Heart right ventricle (tissue), 16 donors: ENCODE measurements at regions not wholly inside any gene's neighbourhood (a gene's known extent, or its start where the extent isn't known, plus 50 kb on each side); places are given as distances from the start of the nearest gene placed in this dataset.

Source experiments
- ATAC-seq, 8 donors: fragments of 200-7000 bp; cut with Tn5 transposase; one replicate each; pipeline ENCODE4 v1.9.1; 2020; ENCODE audit warnings: mild to moderate bottlenecking in 8 of 8, moderate library complexity in 8 of 8, moderate number of reproducible peaks in 1 of 8
- DNase-seq, 2 donors: peaks; one replicate each; pipeline ENCODE4 v3.0.0-alpha.2; 2020
- H3K27ac ChIP-seq, 10 donors: fragments of 200-600 bp; sonication (generic) in 2 of 10; one replicate each; pipeline versions ENCODE4 v1.5.0 to v1.8.0; 2020 to 2022; ENCODE audit warnings: mild to moderate bottlenecking in 3 of 10
- H3K27me3 ChIP-seq, 7 donors: fragments of 200-600 bp; one replicate each; pipeline ENCODE4 v1.8.0; 2021 to 2022; ENCODE audit warnings: mild to moderate bottlenecking in 2 of 7
- H3K36me3 ChIP-seq, 9 donors: fragments of 200-600 bp; sonication (generic) in 1 of 9; one replicate each; pipeline versions ENCODE4 v1.5.0 to v1.8.0; 2020 to 2022; ENCODE audit warnings: mild to moderate bottlenecking in 2 of 9
- H3K4me1 ChIP-seq, 9 donors: fragments of 200-600 bp; sonication (generic) in 1 of 9; one replicate each; pipeline versions ENCODE4 v1.5.0 to v1.8.0; 2020 to 2022; ENCODE audit warnings: mild to moderate bottlenecking in 4 of 9
- H3K4me3 ChIP-seq, 10 donors: fragments of 200-600 bp; sonication (generic) in 2 of 10; one replicate each; pipeline versions ENCODE4 v1.5.0 to v1.8.0; 2020 to 2022; ENCODE audit warnings: mild to moderate bottlenecking in 7 of 10, moderate library complexity in 2 of 10
- H3K9me3 ChIP-seq, 11 donors: fragments of 200-600 bp in 10 of 11; sonication (generic) in 2 of 11; one replicate each; pipeline versions ENCODE4 v1.5.0 to v1.8.0; 2013 to 2022; ENCODE audit warnings: mild to moderate bottlenecking in 2 of 11, control low read depth in 1 of 11, moderate library complexity in 1 of 11
- WGBS, 2 donors: extraction: QIAGEN DNeasy Blood & Tissue Kit; methylation state at CpG; one replicate each; pipeline ENCODE4 v1.1.7; 2013; ENCODE audit warnings: inconsistent platforms in 1 of 2; 5-methylcytosine and 5-hydroxymethylcytosine counted together
- intact Hi-C, 10 donors: fragments of 100-400 bp; cut with DNase I; formaldehyde crosslinking; loops; one replicate each; pipeline versions ENCODE4 v1.11.1 to v1.14.2; 2022
- TF ChIP-seq, protein P1 (sequence below), 9 donors: fragments of 200-600 bp; sonication (generic) in 2 of 9; IDR thresholded peaks; one replicate each; pipeline versions ENCODE4 v1.5.0 to v1.8.0; 2021 to 2022; ENCODE audit warnings: antibody characterized with exemption in 9 of 9, mild to moderate bottlenecking in 5 of 9, moderate library complexity in 1 of 9
- donor health status: Arrhythmogenic right ventricular cardiomyopathy.
- donor health status: ischemic (EF 13 %, LVEDD 7.1; RV severe dilation, severe dysfunction).
- donor health status: healthy with polysubstance abuse.
- donor health status: DM: no; HTN: yes; CAD: no.
- donor health status: DM: no; HTN: no; CAD: no.
- donor health status: ischemic (EF 25% LVEDD 6.9; RV normal size, moderate dysfunction).
- donor health status: ischemic (EF 25% LVEDD 5.7; RV mildly dilated, moderate dysfunction).
- donor health status: healthy.
- donor health status: DM: yes; HTN: yes; CAD: no.
- donor health status: Ischemic cardiomyopathy.
- donor health status: ischemic (EF 35%, LVEDD 5.7; RV mildly dilated, moderate dysfunction).
- donor health status: nonischemic (EF 11% LVEDD 7.7; RV severe dilation, severe dysfunction).
- donor health status: DM: yes; HTN: yes; CAD: no.
- donor health status: PGD.
- donor health status: ischemic (EF 29% LVEDD 5.4; RV normal size, mild dysfunction).
- donor health status: nonischemic (EF 23%, LVEDD 6.1; RV moderate dilation, normal function).

GRCh38 chr2:7626139-7626537 lies 708.9 kb downstream of the RNF144A start:
- H3K36me3 ChIP-seq = no peaks in the 10 kb centered on the region
- peaks cover 0 to 9% (median 0%) of the 10 kb centered on the region in 7 donors for H3K27me3 ChIP-seq
- intact Hi-C loops = no loop called here
- 73% methylated on average over 6 of the region's 6 CpGs for WGBS, 2 donors
- ATAC-seq = no peak
- DNase-seq = no peak
- no peak overlapping the region for H3K4me3 ChIP-seq
- H3K4me1 ChIP-seq = no peaks in the 10 kb centered on the region
- TF ChIP-seq, protein P1, sequence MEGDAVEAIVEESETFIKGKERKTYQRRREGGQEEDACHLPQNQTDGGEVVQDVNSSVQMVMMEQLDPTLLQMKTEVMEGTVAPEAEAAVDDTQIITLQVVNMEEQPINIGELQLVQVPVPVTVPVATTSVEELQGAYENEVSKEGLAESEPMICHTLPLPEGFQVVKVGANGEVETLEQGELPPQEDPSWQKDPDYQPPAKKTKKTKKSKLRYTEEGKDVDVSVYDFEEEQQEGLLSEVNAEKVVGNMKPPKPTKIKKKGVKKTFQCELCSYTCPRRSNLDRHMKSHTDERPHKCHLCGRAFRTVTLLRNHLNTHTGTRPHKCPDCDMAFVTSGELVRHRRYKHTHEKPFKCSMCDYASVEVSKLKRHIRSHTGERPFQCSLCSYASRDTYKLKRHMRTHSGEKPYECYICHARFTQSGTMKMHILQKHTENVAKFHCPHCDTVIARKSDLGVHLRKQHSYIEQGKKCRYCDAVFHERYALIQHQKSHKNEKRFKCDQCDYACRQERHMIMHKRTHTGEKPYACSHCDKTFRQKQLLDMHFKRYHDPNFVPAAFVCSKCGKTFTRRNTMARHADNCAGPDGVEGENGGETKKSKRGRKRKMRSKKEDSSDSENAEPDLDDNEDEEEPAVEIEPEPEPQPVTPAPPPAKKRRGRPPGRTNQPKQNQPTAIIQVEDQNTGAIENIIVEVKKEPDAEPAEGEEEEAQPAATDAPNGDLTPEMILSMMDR (IDR thresholded peaks at IDR 0.05) = no peak
- no peak overlapping the region for H3K27ac ChIP-seq
- H3K9me3 ChIP-seq = no peaks in the 10 kb centered on the region

DNA sequence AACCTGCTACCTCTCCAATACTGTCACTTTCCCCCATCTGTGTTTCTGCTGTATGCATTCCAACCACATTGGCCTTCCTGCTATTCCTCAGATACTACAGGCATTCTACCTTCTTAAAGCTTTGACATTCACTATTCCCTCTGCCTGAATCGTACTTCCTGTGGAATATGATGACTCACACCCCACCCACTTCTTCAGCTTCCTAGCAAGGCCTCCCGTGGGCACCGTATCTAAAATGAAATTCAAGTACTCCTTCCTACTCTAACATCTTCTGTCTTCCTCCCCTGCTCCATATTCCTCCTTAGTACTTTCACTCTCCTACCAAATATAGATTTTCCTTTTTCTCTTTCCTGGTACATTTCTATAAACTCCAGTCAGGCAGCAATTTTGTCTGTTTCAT lies 710.4 kb downstream of the RNF144A start:
- WGBS, 2 donors = 33 to 35% methylated on average over 3 of the region's 3 CpGs

GRCh38 chr2:7632420-7632819 lies 715.2 kb downstream of the RNF144A start:
- intact Hi-C loops = no loop called here
- no peak overlapping the region for H3K27ac ChIP-seq
- peaks cover 0 to 10% (median 2%) of the 10 kb centered on the region in 7 donors for H3K27me3 ChIP-seq
- ATAC-seq (no peak), DNase-seq (no peak)
- TF ChIP-seq, protein P1 (IDR thresholded peaks at IDR 0.05) = no peak
- no peaks in the 10 kb centered on the region for H3K36me3 ChIP-seq
- H3K4me3 ChIP-seq = no peak overlapping the region
- 73 to 75% methylated on average over 4 of the region's 4 CpGs for WGBS, 2 donors
- no peaks in the 10 kb centered on the region for H3K9me3 ChIP-seq
- H3K4me1 ChIP-seq = no peaks in the 10 kb centered on the region

More for the DNA sequence above, 710.4 kb downstream of the RNF144A start:
- no peaks in the 10 kb centered on the region for H3K9me3 ChIP-seq
- no peak for ATAC-seq
- no peak overlapping the region for H3K27ac ChIP-seq
- intact Hi-C loops = no loop called here
- TF ChIP-seq, protein P1 (IDR thresholded peaks at IDR 0.05) = no peak
- H3K4me3 ChIP-seq = no peak overlapping the region
- H3K4me1 ChIP-seq = no peaks in the 10 kb centered on the region
- no peak for DNase-seq
- H3K36me3 ChIP-seq = no peaks in the 10 kb centered on the region
- peaks cover 0 to 8% (median 0%) of the 10 kb centered on the region in 7 donors for H3K27me3 ChIP-seq

DNA sequence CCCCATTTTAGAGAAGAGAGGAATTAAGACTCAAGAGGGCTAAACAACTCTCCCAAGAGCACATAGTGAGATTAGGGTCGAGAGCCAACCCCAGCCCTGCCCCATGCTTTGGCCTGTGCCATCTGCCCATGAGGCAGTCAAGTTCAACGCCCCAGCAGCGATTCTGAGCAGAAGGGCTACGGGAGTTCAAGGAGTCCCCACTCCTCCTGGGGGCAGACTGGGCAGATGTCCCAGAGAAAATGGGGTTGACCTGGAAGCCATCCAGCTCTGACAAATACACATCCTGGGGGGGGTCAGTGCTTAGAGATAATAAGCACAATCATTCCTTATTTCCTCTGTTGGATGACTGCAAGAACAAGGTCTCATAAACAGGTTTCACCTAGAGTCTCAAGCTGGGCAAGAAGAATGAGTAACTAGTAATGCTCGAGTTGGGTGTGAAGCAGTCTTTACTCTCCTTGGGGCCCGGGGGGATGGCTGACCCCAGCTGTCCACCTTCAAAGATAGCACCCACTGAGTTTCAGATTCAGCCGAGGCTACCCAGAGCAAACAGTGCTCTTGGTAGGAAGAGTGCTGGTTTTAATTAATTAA lies 716.4 kb downstream of the RNF144A start:
- WGBS, 2 donors = 58 to 64% methylated on average over 7 of the region's 7 CpGs
- Histone ChIP-seq H3K4me1 (no peaks in the 10 kb centered on the region), H3K36me3 (no peaks in the 10 kb centered on the region), H3K9me3 (no peaks in the 10 kb centered on the region), H3K27ac (no peak overlapping the region), H3K4me3 (no peak overlapping the region), H3K27me3 (peaks cover 0 to 11% (median 2%) of the 10 kb centered on the region in 7 donors)
- DNase-seq (no peak), ATAC-seq (no peak)
- intact Hi-C loops = no loop called here
- TF ChIP-seq, protein P1 (IDR thresholded peaks at IDR 0.05) = no peak
